Psoas muscle (tissue), 7 donors: ENCODE measurements at regions not wholly inside any gene's neighbourhood (a gene's known extent, or its start where the extent isn't known, plus 50 kb on each side); places are given as distances from the start of the nearest gene placed in this dataset.

ENCODE experiments used
- ATAC-seq, 4 donors: fragments of 200-7000 bp; cut with Tn5 transposase; one replicate each; pipeline ENCODE4 v1.9.1; 2020; ENCODE audit warnings: moderate library complexity in 3 of 4, mild to moderate bottlenecking in 2 of 4
- DNase-seq, 2 donors: peaks; one replicate each; pipeline ENCODE4 v3.0.0-alpha.2; 2020
- H3K27ac ChIP-seq: fragments of 200-600 bp; one replicate; pipeline ENCODE4 v1.8.0; 2022
- H3K27me3 ChIP-seq, 3 donors: fragments of 200-600 bp in 1 of 3; one replicate each; pipeline versions ENCODE4 v1.6.1 to v1.8.0; 2013 to 2022; ENCODE audit warnings: low read length in 2 of 3, mild to moderate bottlenecking in 2 of 3, moderate library complexity in 1 of 3; ENCODE audit not compliant: insufficient read depth in 3 of 3
- H3K36me3 ChIP-seq, 2 donors: fragments of 200-600 bp in 1 of 2; one replicate each; pipeline versions ENCODE4 v1.6.1 to v1.8.0; 2013 to 2022; ENCODE audit warnings: low read depth in 1 of 2, mild to moderate bottlenecking in 1 of 2, moderate library complexity in 1 of 2; ENCODE audit not compliant: insufficient read depth in 1 of 2
- H3K4me1 ChIP-seq: fragments of 200-600 bp; one replicate; pipeline ENCODE4 v1.8.0; 2022
- H3K4me3 ChIP-seq: fragments of 200-600 bp; one replicate; pipeline ENCODE4 v1.8.0; 2022; ENCODE audit warnings: mild to moderate bottlenecking
- H3K9me3 ChIP-seq: fragments of 200-600 bp; one replicate; pipeline ENCODE4 v1.8.0; 2022
- CTCF ChIP-seq: fragments of 200-600 bp; IDR thresholded peaks from one replicate; pipeline ENCODE4 v1.8.0; 2022; ENCODE audit warnings: antibody characterized with exemption
- WGBS, 3 donors: extraction: QIAGEN DNeasy Blood & Tissue Kit; methylation state at CpG; one replicate each; pipeline versions ENCODE4 v1.1.6 to v1.1.7; 2013; 5-methylcytosine and 5-hydroxymethylcytosine counted together
- intact Hi-C, 2 donors: fragments of 100-400 bp; cut with DNase I; formaldehyde crosslinking; loops; one replicate each; pipeline versions ENCODE4 v1.11.0 to v1.14.2; 2022
- donor health status: healthy with polysubstance abuse.
- donor health status: DM: no; HTN: no; CAD: no; lungs with moderate emphysema.
- donor health status: Bipolar disorder and iron deficiency.
- donor health status: healthy.
- donor health status: DM: yes; HTN: yes; CAD: no.
- donor health status: DM: no; HTN: no; CAD: no.
- donor health status: DM: yes; HTN: yes; CAD: no.

GRCh38 chr7:25754751-25755150 is 397.2 kb upstream of the NFE2L3 start:
- Histone ChIP-seq H3K27ac (peak overlapping the region; percentile 86), H3K9me3 (no peaks in the 10 kb centered on the region), H3K4me1 (peaks cover 59% of the 10 kb centered on the region), H3K36me3 (no peaks in the 10 kb centered on the region), H3K4me3 (no peak overlapping the region), H3K27me3 (no peaks in the 10 kb centered on the region)
- 40 to 81% (median 43%) methylated on average over 1 of the region's 1 CpG for WGBS, 3 donors
- intact Hi-C loops, result loop anchor here (5.0 kb wide), 2 partner anchors 37 to 98 kb away; no protein-coding TSS in a partner anchor
- DNase-seq, result no peak
- ATAC-seq, result peak in 3 of 4 donors; percentile 1 to 40 (median 22)
- no peak for TF ChIP-seq CTCF

- H3K36me3 ChIP-seq, result no peaks in the 10 kb centered on the region
- peaks cover 59% of the 10 kb centered on the region for H3K4me1 ChIP-seq
- intact Hi-C loops, result no loop called here
Observed at GRCh38 chr7:25756601-25757000, 395.4 kb upstream of the NFE2L3 start.

GRCh38 chr7:25758559-25758958 is 393.4 kb upstream of the NFE2L3 start:
- DNase-seq (no peak), ATAC-seq (peak in 3 of 4 donors; percentile 6 to 54 (median 26))
- Histone ChIP-seq H3K36me3 (no peaks in the 10 kb centered on the region), H3K27ac (peak overlapping the region; percentile 33), H3K27me3 (no peaks in the 10 kb centered on the region), H3K4me1 (peaks cover 63% of the 10 kb centered on the region), H3K4me3 (no peak overlapping the region), H3K9me3 (no peaks in the 10 kb centered on the region)
- 30 to 55% (median 36%) methylated on average over 4 of the region's 4 CpGs for WGBS, 3 donors
- intact Hi-C loops, result no loop called here
- TF ChIP-seq CTCF, result no peak

More at GRCh38 chr7:25756601-25757000, 395.4 kb upstream of the NFE2L3 start:
- no peaks in the 10 kb centered on the region for H3K9me3 ChIP-seq
- no peak overlapping the region for H3K4me3 ChIP-seq
- peak overlapping the region; percentile 54 for H3K27ac ChIP-seq
- DNase-seq, result no peak
- no peak for TF ChIP-seq CTCF
- no peak for ATAC-seq
- no peaks in the 10 kb centered on the region for H3K27me3 ChIP-seq

- no peak for ATAC-seq
- intact Hi-C loops, result no loop called here
- TF ChIP-seq CTCF, result no peak
Observed at GRCh38 chr7:25759286-25759685, 392.7 kb upstream of the NFE2L3 start.

GRCh38 chr7:25759748-25760147 is 392.2 kb upstream of the NFE2L3 start:
- no peak for ATAC-seq
- 79 to 85% (median 80%) methylated on average over 3 of the region's 3 CpGs for WGBS, 3 donors
- no peaks in the 10 kb centered on the region for H3K9me3 ChIP-seq
- no peak overlapping the region for H3K4me3 ChIP-seq
- no peak for TF ChIP-seq CTCF
- intact Hi-C loops, result no loop called here
- H3K36me3 ChIP-seq, result no peaks in the 10 kb centered on the region
- no peak for DNase-seq
- peaks cover 54% of the 10 kb centered on the region for H3K4me1 ChIP-seq
- H3K27ac ChIP-seq, result no peak overlapping the region
- no peaks in the 10 kb centered on the region for H3K27me3 ChIP-seq

More at GRCh38 chr7:25759286-25759685, 392.7 kb upstream of the NFE2L3 start:
- Histone ChIP-seq H3K27me3 (no peaks in the 10 kb centered on the region), H3K4me1 (peaks cover 56% of the 10 kb centered on the region), H3K9me3 (no peaks in the 10 kb centered on the region), H3K4me3 (no peak overlapping the region), H3K36me3 (no peaks in the 10 kb centered on the region), H3K27ac (no peak overlapping the region)
- DNase-seq, result no peak
